ENCODE measurements at regions not wholly inside any gene's neighbourhood (a gene's known extent, or its start where the extent isn't known, plus 50 kb on each side); places are given as distances from the start of the nearest gene placed in this dataset.

DNA sequence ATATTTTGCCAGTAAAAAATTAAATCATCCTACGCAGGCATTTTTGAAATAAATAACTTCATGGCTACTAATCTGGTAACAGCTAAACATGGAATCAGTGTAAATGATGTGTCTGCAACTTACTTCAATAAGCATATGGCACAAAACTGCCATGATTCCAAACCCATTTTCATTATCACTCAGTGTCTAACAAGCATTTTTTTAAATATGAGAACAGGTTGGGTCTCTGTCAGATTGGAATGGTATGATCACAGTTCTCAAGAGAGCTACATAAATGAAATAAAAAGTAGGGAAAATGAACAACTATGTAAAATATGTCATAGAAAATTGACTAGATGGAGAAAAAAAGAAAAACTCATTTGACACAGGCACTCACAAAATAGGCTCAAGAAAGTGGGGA is 476.9 kb upstream of the NWD2 start:
- no peak overlapping the region for H3K4me3 ChIP-seq
- WGBS, 2 donors = 66 to 85% methylated on average over 1 of the region's 1 CpG
- TF ChIP-seq POLR2AphosphoS5 (IDR thresholded peaks at IDR 0.05) (no peak), POLR2A (IDR thresholded peaks at IDR 0.05) (no peak), EP300 (IDR thresholded peaks at IDR 0.05) (no peak)
- TF ChIP-seq, protein P1, sequence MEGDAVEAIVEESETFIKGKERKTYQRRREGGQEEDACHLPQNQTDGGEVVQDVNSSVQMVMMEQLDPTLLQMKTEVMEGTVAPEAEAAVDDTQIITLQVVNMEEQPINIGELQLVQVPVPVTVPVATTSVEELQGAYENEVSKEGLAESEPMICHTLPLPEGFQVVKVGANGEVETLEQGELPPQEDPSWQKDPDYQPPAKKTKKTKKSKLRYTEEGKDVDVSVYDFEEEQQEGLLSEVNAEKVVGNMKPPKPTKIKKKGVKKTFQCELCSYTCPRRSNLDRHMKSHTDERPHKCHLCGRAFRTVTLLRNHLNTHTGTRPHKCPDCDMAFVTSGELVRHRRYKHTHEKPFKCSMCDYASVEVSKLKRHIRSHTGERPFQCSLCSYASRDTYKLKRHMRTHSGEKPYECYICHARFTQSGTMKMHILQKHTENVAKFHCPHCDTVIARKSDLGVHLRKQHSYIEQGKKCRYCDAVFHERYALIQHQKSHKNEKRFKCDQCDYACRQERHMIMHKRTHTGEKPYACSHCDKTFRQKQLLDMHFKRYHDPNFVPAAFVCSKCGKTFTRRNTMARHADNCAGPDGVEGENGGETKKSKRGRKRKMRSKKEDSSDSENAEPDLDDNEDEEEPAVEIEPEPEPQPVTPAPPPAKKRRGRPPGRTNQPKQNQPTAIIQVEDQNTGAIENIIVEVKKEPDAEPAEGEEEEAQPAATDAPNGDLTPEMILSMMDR (IDR thresholded peaks at IDR 0.05) = no peak
- no peaks in the 10 kb centered on the region for H3K27me3 ChIP-seq
- H3K27ac ChIP-seq = no peak overlapping the region
- H3K36me3 ChIP-seq = no peaks in the 10 kb centered on the region
- H3K4me1 ChIP-seq = no peaks in the 10 kb centered on the region
- no peak for DNase-seq
- H3K9me3 ChIP-seq = no peaks in the 10 kb centered on the region
- intact Hi-C loops (cut with DNase I) = no loop called here

DNA sequence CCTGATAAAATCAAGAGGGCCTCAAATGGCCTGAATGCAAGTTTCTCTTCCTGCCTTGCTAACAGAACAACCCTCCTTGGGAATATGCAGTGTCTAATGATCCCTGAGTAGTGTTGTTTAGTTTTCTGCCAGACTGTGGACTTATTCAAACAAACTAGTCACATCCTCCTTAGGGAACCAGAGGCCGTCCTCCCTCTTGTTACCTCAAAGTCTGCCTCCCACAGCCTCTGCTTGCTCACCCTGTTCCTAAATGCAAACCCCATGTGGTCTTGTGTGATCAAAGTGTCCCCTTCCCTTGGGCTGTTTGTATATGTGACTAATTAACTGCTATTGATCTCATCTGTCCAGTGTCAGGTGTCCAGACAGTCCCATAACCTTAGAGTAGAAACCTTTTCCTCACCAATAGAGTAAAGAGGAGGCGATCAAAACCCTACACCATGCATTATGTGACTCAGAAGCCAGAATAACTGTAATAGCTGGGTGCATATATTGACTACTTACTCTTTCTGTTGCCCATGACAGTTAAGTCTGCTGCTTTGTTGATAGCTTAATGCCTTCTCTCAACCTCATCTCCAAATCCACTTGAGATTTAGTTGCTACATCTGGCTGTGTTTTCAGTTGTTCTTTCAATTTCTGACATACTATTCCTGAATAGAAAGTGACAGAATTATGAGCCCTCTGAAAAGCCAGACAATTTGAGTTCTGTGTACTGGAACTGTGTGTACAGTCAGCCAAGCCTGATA is 473.0 kb upstream of the NWD2 start:
- H3K27ac ChIP-seq = no peak overlapping the region
- DNase-seq = no peak
- H3K27me3 ChIP-seq = no peaks in the 10 kb centered on the region
- no peaks in the 10 kb centered on the region for H3K4me1 ChIP-seq
- TF ChIP-seq, protein P1 (IDR thresholded peaks at IDR 0.05) = no peak
- TF ChIP-seq POLR2A (IDR thresholded peaks at IDR 0.05) (no peak), EP300 (IDR thresholded peaks at IDR 0.05) (no peak), POLR2AphosphoS5 (IDR thresholded peaks at IDR 0.05) (no peak)
- WGBS, 2 donors = 54 to 78% methylated on average over 2 of the region's 2 CpGs
- H3K9me3 ChIP-seq = no peaks in the 10 kb centered on the region
- intact Hi-C loops (cut with DNase I) = no loop called here
- no peak overlapping the region for H3K4me3 ChIP-seq
- no peaks in the 10 kb centered on the region for H3K36me3 ChIP-seq

DNA sequence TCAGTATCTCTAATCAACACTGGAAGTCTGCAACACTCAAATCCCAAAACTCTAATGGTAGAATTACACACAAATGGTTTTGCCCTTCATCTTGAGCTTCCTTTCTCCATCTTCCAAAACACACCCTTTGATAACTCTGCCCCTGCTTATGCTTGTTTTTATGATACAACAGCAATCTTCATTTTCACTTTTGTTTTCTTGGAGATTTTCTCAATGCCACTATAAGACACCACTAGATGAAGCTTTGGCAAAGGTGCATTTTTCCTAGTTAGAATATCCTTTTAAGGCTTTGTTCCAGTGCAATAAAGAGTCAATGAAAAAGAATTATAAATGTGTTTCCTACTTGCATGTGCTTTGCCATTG is 472.4 kb upstream of the NWD2 start:
- Histone ChIP-seq H3K9me3 (no peaks in the 10 kb centered on the region), H3K4me3 (no peak overlapping the region), H3K4me1 (no peaks in the 10 kb centered on the region), H3K27ac (no peak overlapping the region), H3K27me3 (no peaks in the 10 kb centered on the region), H3K36me3 (no peaks in the 10 kb centered on the region)
- no peak for DNase-seq
- TF ChIP-seq POLR2AphosphoS5 (IDR thresholded peaks at IDR 0.05) (no peak), POLR2A (IDR thresholded peaks at IDR 0.05) (no peak), EP300 (IDR thresholded peaks at IDR 0.05) (no peak)
- TF ChIP-seq, protein P1 (IDR thresholded peaks at IDR 0.05) = no peak
- intact Hi-C loops (cut with DNase I) = no loop called here

DNA sequence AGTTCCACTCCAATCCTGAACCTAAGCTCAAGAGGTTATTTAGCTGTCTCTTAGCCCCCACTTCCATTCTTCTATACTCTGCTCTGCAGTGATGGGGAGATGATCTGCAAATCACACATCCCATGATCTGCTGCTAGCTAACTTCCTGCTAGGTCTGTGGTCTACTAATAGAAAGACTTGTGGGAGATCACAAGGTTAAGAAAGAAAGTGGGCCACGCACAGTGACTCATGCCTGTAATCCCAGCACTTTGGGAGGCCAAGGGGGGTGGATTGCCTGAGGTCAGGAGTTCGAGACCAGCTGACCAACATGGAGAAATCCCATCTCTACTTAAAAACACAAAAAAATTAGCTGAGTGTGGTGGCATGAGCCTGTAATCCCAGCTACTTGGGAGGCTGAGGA is 471.1 kb upstream of the NWD2 start:
- no peak overlapping the region for H3K27ac ChIP-seq
- H3K4me3 ChIP-seq = no peak overlapping the region
- no peak for TF ChIP-seq EP300 (IDR thresholded peaks at IDR 0.05)
- TF ChIP-seq POLR2A (IDR thresholded peaks at IDR 0.05) = no peak
- no peak for TF ChIP-seq POLR2AphosphoS5 (IDR thresholded peaks at IDR 0.05)
- TF ChIP-seq, protein P1 (IDR thresholded peaks at IDR 0.05) = no peak
- H3K4me1 ChIP-seq = no peaks in the 10 kb centered on the region
- no peak for DNase-seq
- H3K9me3 ChIP-seq = no peaks in the 10 kb centered on the region
- no peaks in the 10 kb centered on the region for H3K36me3 ChIP-seq
- H3K27me3 ChIP-seq = no peaks in the 10 kb centered on the region
- intact Hi-C loops (cut with DNase I) = no loop called here
- 64 to 68% methylated on average over 2 of the region's 2 CpGs for WGBS, 2 donors

DNA sequence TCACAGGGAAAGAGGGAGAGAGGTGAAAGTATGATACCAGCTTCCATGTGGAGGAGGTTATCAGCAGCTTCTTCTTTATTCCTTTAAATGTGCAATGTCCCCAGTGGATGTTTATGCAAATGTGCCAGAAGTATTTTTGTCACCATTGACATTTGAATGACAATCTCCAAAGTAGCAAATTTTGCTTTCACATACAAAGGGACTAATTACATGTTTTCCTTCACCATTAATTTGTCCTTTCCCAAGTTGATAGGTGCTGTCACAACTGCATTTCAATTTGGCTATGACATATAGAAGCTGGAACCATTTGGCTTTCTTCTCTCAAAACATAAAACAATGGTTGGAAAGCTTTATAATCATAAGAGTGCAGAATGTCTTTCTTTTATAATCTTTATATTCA is 469.0 kb upstream of the NWD2 start:
- H3K27ac ChIP-seq = no peak overlapping the region
- no peak overlapping the region for H3K4me3 ChIP-seq
- DNase-seq = no peak
- no peaks in the 10 kb centered on the region for H3K9me3 ChIP-seq
- TF ChIP-seq, protein P1 (IDR thresholded peaks at IDR 0.05) = no peak
- TF ChIP-seq EP300 (IDR thresholded peaks at IDR 0.05) (no peak), POLR2AphosphoS5 (IDR thresholded peaks at IDR 0.05) (no peak), POLR2A (IDR thresholded peaks at IDR 0.05) (no peak)
- H3K4me1 ChIP-seq = no peaks in the 10 kb centered on the region
- no peaks in the 10 kb centered on the region for H3K27me3 ChIP-seq
- no peaks in the 10 kb centered on the region for H3K36me3 ChIP-seq
- intact Hi-C loops (cut with DNase I) = no loop called here

Measured in sigmoid colon (tissue), 6 donors.